A673 (cell line): ENCODE measurements at regions not wholly inside any gene's neighbourhood (a gene's known extent, or its start where the extent isn't known, plus 50 kb on each side); places are given as distances from the start of the nearest gene placed in this dataset.

Experiments used
- EZH2 ChIP-seq: fragments of 200-600 bp; sonication (generic); IDR thresholded peaks from 2 replicates; pipeline ENCODE4 v1.6.1; 2017; ENCODE audit warnings: borderline replicate concordance, low read depth, mild to moderate bottlenecking, mixed read lengths, antibody characterized with exemption, low read length; ENCODE audit not compliant: poor library complexity, severe bottlenecking
- TF ChIP-seq, protein P1 (sequence below): fragments of 300-800, 200-600 bp; sonication (generic); conservative IDR thresholded peaks from 2 replicates; pipeline ENCODE4 v1.5.1; 2017; ENCODE audit warnings: low read depth, mild to moderate bottlenecking, antibody characterized with exemption, low read length, moderate library complexity, mixed read lengths

DNA sequence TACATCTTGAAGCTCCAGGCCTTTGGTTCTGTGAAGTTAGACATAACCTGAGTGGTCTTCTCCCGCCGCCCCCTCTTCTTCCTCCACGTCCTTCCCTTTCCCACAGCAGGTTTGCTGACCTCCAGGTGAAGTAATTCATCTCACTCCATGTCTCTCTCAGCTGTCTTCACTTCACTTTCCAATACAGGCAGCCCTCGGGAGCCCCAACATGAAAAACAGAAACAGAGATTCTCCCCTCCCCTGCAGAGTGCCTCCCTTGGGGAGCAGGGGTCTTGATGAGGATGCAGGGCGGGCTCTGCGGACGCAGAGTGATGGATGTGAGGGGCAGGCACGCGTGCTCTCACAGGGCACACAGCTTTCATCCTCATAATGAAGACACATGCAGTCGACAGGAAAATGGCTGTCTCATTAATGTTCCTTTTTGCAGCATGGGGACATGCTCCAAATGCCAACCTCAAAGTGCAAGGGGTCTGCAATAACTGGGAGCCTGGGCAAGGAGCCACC, 95.6 kb downstream of the GPAM start:
- TF ChIP-seq EZH2, result no peak
- TF ChIP-seq, protein P1, sequence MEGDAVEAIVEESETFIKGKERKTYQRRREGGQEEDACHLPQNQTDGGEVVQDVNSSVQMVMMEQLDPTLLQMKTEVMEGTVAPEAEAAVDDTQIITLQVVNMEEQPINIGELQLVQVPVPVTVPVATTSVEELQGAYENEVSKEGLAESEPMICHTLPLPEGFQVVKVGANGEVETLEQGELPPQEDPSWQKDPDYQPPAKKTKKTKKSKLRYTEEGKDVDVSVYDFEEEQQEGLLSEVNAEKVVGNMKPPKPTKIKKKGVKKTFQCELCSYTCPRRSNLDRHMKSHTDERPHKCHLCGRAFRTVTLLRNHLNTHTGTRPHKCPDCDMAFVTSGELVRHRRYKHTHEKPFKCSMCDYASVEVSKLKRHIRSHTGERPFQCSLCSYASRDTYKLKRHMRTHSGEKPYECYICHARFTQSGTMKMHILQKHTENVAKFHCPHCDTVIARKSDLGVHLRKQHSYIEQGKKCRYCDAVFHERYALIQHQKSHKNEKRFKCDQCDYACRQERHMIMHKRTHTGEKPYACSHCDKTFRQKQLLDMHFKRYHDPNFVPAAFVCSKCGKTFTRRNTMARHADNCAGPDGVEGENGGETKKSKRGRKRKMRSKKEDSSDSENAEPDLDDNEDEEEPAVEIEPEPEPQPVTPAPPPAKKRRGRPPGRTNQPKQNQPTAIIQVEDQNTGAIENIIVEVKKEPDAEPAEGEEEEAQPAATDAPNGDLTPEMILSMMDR, result no peak
